ENCODE measurements at regions not wholly inside any gene's neighbourhood (a gene's known extent, or its start where the extent isn't known, plus 50 kb on each side); places are given as distances from the start of the nearest gene placed in this dataset.

DNA sequence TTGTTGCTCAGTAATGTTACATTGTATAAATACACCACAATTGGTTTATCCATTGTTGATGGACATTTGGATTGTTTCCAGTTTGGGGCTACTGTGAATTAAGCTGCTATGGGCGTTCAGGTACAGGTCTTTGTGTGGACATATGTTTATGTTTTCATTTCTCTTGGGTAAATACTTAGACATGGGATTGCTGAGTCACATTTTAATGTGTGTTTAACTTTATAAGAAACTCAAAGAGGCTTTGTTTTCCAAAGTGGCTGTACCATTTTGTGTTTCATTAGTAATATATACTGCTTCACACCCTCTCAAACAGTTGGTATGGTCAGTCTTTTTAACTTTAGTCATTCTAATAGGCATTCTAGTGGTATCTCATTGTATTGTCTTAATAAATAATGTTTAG is 225.0 kb downstream of the SPTSSA start:
- TF ChIP-seq POLR2AphosphoS5 (IDR thresholded peaks at IDR 0.05; ENCODE audit: low read depth, low read length): no peak
- TF ChIP-seq POLR2A (IDR thresholded peaks at IDR 0.05; ENCODE audit: low read depth, low read length): no peak
- no peak for TF ChIP-seq TAF1 (IDR thresholded peaks at IDR 0.05; ENCODE audit: borderline replicate concordance, low read depth, low read length)

All from GM12892 (cell line).